PFSK-1 (cell line): ENCODE measurements at regions not wholly inside any gene's neighbourhood (a gene's known extent, or its start where the extent isn't known, plus 50 kb on each side); places are given as distances from the start of the nearest gene placed in this dataset.

ENCODE experiments used
- FOXP2 ChIP-seq: optimal IDR thresholded peaks from 2 replicates; pipeline ENCODE3; 2011; ENCODE audit warnings: borderline replicate concordance, control low read depth, inconsistent platforms; ENCODE audit not compliant: insufficient read depth; ENCODE audit errors: extremely low read length, extremely low read depth
- POLR2AphosphoS5 ChIP-seq: IDR thresholded peaks from 2 replicates; pipeline ENCODE4 v1.6.1; 2012; ENCODE audit warnings: low read depth, mild to moderate bottlenecking, control low read depth, low read length, moderate library complexity
- SIN3A ChIP-seq: IDR thresholded peaks from 2 replicates; pipeline ENCODE4 v1.6.1; 2012; ENCODE audit warnings: mild to moderate bottlenecking, low read length, moderate library complexity, borderline replicate concordance; ENCODE audit not compliant: insufficient read depth
- TF ChIP-seq, protein P1 (sequence below), 2 experiments: IDR thresholded peaks; 2 replicates each; pipeline versions ENCODE4 v1.6.1 to v1.8.0; 2011 to 2012; ENCODE audit warnings: low read depth in 2 of 2, low read length in 2 of 2, control low read depth in 1 of 2, inconsistent platforms in 1 of 2, mild to moderate bottlenecking in 1 of 2, moderate library complexity in 1 of 2; ENCODE audit not compliant: insufficient read depth in 1 of 2

DNA sequence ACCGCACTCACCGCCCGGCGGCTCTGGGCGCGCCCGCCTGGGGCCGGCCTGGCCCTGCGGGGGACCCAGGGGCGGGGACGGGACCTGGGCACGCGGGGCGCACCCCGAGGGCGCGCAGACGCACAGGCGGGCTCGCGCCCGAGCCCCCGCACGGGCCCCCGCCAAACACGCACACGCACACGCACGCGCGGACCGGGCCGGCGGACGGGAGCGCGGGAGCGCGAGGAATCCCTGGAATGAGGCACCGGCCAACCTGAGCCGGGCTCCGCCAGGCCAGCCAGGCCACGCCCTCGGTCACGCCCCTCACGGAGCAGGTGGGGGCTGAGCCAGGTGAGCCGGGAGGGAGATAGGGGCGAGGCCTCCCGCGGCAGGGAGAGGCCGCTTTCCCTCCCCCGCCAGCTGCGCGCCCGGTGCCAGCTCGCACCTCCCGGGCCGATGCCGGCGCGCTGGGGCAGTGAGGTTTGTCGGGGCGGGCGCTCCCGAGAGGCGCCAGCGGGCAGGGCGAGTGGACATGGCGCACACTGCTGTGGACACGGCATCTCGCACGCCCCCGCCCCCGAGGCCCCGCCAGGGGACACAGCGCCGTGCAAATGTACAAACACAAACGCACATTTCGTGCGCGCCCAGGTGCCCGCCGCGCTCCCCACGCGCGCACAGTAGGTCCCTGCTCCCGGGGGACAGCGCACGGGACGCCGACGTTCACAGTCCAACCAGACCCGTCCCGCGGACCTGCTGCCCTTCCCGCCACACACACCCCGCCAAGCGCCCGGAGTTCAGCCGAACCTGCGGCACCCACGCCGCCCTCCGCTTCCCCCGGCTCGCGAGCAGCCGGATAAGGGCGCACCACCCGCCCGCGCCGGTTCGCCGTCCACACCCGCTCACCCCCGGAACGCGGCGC, 75.9 kb upstream of the VGLL4 start:
- TF ChIP-seq FOXP2, result peak; percentile 6
- no peak for TF ChIP-seq POLR2AphosphoS5
- TF ChIP-seq, protein P1, sequence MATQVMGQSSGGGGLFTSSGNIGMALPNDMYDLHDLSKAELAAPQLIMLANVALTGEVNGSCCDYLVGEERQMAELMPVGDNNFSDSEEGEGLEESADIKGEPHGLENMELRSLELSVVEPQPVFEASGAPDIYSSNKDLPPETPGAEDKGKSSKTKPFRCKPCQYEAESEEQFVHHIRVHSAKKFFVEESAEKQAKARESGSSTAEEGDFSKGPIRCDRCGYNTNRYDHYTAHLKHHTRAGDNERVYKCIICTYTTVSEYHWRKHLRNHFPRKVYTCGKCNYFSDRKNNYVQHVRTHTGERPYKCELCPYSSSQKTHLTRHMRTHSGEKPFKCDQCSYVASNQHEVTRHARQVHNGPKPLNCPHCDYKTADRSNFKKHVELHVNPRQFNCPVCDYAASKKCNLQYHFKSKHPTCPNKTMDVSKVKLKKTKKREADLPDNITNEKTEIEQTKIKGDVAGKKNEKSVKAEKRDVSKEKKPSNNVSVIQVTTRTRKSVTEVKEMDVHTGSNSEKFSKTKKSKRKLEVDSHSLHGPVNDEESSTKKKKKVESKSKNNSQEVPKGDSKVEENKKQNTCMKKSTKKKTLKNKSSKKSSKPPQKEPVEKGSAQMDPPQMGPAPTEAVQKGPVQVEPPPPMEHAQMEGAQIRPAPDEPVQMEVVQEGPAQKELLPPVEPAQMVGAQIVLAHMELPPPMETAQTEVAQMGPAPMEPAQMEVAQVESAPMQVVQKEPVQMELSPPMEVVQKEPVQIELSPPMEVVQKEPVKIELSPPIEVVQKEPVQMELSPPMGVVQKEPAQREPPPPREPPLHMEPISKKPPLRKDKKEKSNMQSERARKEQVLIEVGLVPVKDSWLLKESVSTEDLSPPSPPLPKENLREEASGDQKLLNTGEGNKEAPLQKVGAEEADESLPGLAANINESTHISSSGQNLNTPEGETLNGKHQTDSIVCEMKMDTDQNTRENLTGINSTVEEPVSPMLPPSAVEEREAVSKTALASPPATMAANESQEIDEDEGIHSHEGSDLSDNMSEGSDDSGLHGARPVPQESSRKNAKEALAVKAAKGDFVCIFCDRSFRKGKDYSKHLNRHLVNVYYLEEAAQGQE (IDR thresholded peaks at IDR 0.05; ENCODE audit: insufficient read depth in 1 of 2, low read depth in 2 of 2, low read length in 2 of 2), result no peak
- no peak for TF ChIP-seq SIN3A
